ENCODE measurements at regions not wholly inside any gene's neighbourhood (a gene's known extent, or its start where the extent isn't known, plus 50 kb on each side); places are given as distances from the start of the nearest gene placed in this dataset.

GRCh38 chr11:27592098-27592780 lies 85.7 kb upstream of the LIN7C start:
- no peak overlapping the region for H3K4me3 ChIP-seq (ENCODE audit: low read depth, low read length)
- TF ChIP-seq, protein P1, sequence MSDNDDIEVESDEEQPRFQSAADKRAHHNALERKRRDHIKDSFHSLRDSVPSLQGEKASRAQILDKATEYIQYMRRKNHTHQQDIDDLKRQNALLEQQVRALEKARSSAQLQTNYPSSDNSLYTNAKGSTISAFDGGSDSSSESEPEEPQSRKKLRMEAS (IDR thresholded peaks at IDR 0.05; ENCODE audit: low read depth, low read length), result no peak
- TF ChIP-seq MYC (IDR thresholded peaks at IDR 0.05; ENCODE audit: low read depth, low read length), result no peak
- TF ChIP-seq, protein P2, sequence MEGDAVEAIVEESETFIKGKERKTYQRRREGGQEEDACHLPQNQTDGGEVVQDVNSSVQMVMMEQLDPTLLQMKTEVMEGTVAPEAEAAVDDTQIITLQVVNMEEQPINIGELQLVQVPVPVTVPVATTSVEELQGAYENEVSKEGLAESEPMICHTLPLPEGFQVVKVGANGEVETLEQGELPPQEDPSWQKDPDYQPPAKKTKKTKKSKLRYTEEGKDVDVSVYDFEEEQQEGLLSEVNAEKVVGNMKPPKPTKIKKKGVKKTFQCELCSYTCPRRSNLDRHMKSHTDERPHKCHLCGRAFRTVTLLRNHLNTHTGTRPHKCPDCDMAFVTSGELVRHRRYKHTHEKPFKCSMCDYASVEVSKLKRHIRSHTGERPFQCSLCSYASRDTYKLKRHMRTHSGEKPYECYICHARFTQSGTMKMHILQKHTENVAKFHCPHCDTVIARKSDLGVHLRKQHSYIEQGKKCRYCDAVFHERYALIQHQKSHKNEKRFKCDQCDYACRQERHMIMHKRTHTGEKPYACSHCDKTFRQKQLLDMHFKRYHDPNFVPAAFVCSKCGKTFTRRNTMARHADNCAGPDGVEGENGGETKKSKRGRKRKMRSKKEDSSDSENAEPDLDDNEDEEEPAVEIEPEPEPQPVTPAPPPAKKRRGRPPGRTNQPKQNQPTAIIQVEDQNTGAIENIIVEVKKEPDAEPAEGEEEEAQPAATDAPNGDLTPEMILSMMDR (IDR thresholded peaks at IDR 0.05; ENCODE audit: low read depth, low read length), result no peak
- no peak for TF ChIP-seq POLR2A (IDR thresholded peaks at IDR 0.05; ENCODE audit: extremely low read depth, insufficient read length)
- DNase-seq (ENCODE audit: low read depth), result no peak

DNA sequence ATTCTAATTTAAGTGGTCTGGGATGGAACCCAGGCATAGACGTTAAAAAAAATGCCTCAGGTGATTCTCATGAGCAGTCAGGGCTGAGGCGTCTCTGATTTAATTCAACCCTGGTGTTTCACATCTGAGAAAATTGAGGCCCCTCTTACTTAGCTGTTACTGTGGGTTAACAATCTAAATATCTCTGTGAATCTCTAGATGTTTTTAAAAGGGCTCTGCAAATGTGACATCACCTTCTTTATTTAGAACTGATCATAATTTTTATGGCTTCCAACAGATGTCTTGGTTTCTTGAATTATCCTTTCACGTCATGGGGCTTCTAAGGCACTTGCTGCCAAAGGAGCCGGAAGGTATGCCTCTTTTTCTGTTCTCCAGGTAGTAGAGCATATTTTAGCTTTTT lies 76.1 kb upstream of the LIN7C start:
- TF ChIP-seq, protein P1 (IDR thresholded peaks at IDR 0.05; ENCODE audit: low read depth, low read length), result no peak
- TF ChIP-seq MYC (IDR thresholded peaks at IDR 0.05; ENCODE audit: low read depth, low read length) (no peak), POLR2A (IDR thresholded peaks at IDR 0.05; ENCODE audit: extremely low read depth, insufficient read length) (no peak)
- TF ChIP-seq, protein P2 (IDR thresholded peaks at IDR 0.05; ENCODE audit: low read depth, low read length), result no peak
- no peak overlapping the region for H3K4me3 ChIP-seq (ENCODE audit: low read depth, low read length)
- DNase-seq (ENCODE audit: low read depth), result no peak

GRCh38 chr11:27574342-27574741 lies 67.8 kb upstream of the LIN7C start:
- TF ChIP-seq, protein P1 (IDR thresholded peaks at IDR 0.05; ENCODE audit: low read depth, low read length), result no peak
- no peak for TF ChIP-seq POLR2A (IDR thresholded peaks at IDR 0.05; ENCODE audit: extremely low read depth, insufficient read length)
- TF ChIP-seq, protein P2 (IDR thresholded peaks at IDR 0.05; ENCODE audit: low read depth, low read length), result no peak
- TF ChIP-seq MYC (IDR thresholded peaks at IDR 0.05; ENCODE audit: low read depth, low read length), result no peak
- H3K4me3 ChIP-seq (ENCODE audit: low read depth, low read length), result no peak overlapping the region
- no peak for DNase-seq (ENCODE audit: low read depth)

DNA sequence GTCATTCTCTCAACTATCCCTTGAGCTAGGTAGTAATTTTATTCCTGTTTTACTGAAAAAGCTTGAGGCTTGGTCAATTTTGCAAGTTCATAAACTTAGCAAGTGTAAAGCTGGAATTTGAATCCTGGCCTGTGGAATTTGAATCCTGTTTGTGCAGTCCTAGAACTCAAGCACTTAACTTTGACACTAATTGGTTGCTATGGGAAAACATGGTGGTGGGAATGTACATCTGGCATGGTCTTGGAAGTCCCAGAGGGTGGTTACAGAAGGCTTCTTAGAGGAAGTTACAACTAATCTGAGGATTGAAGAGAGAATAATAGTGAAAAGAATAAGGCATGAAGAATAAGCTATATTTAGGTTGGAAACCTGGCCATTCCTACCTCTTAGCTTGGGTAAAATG lies 66.5 kb upstream of the LIN7C start:
- DNase-seq (ENCODE audit: low read depth), result no peak
- H3K4me3 ChIP-seq (ENCODE audit: low read depth, low read length), result no peak overlapping the region
- no peak for TF ChIP-seq MYC (IDR thresholded peaks at IDR 0.05; ENCODE audit: low read depth, low read length)
- TF ChIP-seq, protein P1 (IDR thresholded peaks at IDR 0.05; ENCODE audit: low read depth, low read length), result no peak
- TF ChIP-seq, protein P2 (IDR thresholded peaks at IDR 0.05; ENCODE audit: low read depth, low read length), result no peak
- no peak for TF ChIP-seq POLR2A (IDR thresholded peaks at IDR 0.05; ENCODE audit: extremely low read depth, insufficient read length)

GRCh38 chr11:27571154-27571810 lies 64.7 kb upstream of the LIN7C start:
- H3K4me3 ChIP-seq (ENCODE audit: low read depth, low read length), result no peak overlapping the region
- TF ChIP-seq MYC (IDR thresholded peaks at IDR 0.05; ENCODE audit: low read depth, low read length), result no peak
- no peak for TF ChIP-seq POLR2A (IDR thresholded peaks at IDR 0.05; ENCODE audit: extremely low read depth, insufficient read length)
- TF ChIP-seq, protein P1 (IDR thresholded peaks at IDR 0.05; ENCODE audit: low read depth, low read length), result no peak
- TF ChIP-seq, protein P2 (IDR thresholded peaks at IDR 0.05; ENCODE audit: low read depth, low read length), result no peak
- DNase-seq (ENCODE audit: low read depth), result no peak

Measured in NB4 (cell line).